ENCODE measurements at regions not wholly inside any gene's neighbourhood (a gene's known extent, or its start where the extent isn't known, plus 50 kb on each side); places are given as distances from the start of the nearest gene placed in this dataset.
A peak's percentile ranks its signal among the peaks of the same experiment; 100 is the strongest.

- no peak overlapping the region for H3K4me3 Mint-ChIP-seq
- no peak for DNase-seq (ENCODE audit: low spot score)
These were observed 67.7 kb downstream of the PDCL3 start for GRCh38 chr2:100630473-100630977.

GRCh38 chr2:100632037-100632436 is 69.2 kb downstream of the PDCL3 start:
- Histone ChIP-seq H3K9ac (no peak overlapping the region), H2AFZ (replicated peaks) (no peak overlapping the region), H4K20me1 (ENCODE audit: low read depth) (no peaks in the 10 kb centered on the region), H3F3A (ENCODE audit: low read depth) (no peaks in the 10 kb centered on the region), H3K4me2 (no peak overlapping the region), H3K36me3 (no peaks in the 10 kb centered on the region), H3K9me3 (ENCODE audit: low read depth) (no peaks in the 10 kb centered on the region), H3K4me1 (no peaks in the 10 kb centered on the region), H3K27me3 (no peaks in the 10 kb centered on the region), H3K79me2 (ENCODE audit: low read depth) (no peaks in the 10 kb centered on the region), H3K27ac (no peak overlapping the region), H3K4me3 (no peak overlapping the region)
- no peaks in the 10 kb centered on the region for H3K9me3 Mint-ChIP-seq
- H3K36me3 Mint-ChIP-seq = no peaks in the 10 kb centered on the region
- DNase-seq (ENCODE audit: low spot score) = no peak
- H3K4me3 Mint-ChIP-seq = no peak overlapping the region
- no peak overlapping the region for H3K27ac Mint-ChIP-seq
- no peak for TF ChIP-seq EZH2 (IDR thresholded peaks at IDR 0.05)
- no peak for TF ChIP-seq EZH2phosphoT487 (IDR thresholded peaks at IDR 0.05)
- no peak for TF ChIP-seq CTCF (IDR thresholded peaks at IDR 0.05)
- peaks cover 4% of the 10 kb centered on the region for H3K4me1 Mint-ChIP-seq
- H3K27me3 Mint-ChIP-seq (ENCODE audit: insufficient read depth, low read depth) = peaks cover 3% of the 10 kb centered on the region

More at GRCh38 chr2:100630473-100630977, 67.7 kb downstream of the PDCL3 start:
- H3F3A ChIP-seq (ENCODE audit: low read depth) = no peaks in the 10 kb centered on the region
- H3K27me3 ChIP-seq = no peaks in the 10 kb centered on the region
- H3K4me3 ChIP-seq = no peak overlapping the region
- Mint-ChIP-seq H3K4me1 (peaks cover 4% of the 10 kb centered on the region), H3K36me3 (no peaks in the 10 kb centered on the region), H3K27ac (no peak overlapping the region), H3K27me3 (ENCODE audit: insufficient read depth, low read depth) (peaks cover 10% of the 10 kb centered on the region), H3K9me3 (no peaks in the 10 kb centered on the region)
- H3K9me3 ChIP-seq (ENCODE audit: low read depth) = no peaks in the 10 kb centered on the region
- no peak overlapping the region for H3K4me2 ChIP-seq
- H4K20me1 ChIP-seq (ENCODE audit: low read depth) = no peaks in the 10 kb centered on the region
- H3K79me2 ChIP-seq (ENCODE audit: low read depth) = no peaks in the 10 kb centered on the region
- H3K27ac ChIP-seq = no peak overlapping the region
- H3K4me1 ChIP-seq = no peaks in the 10 kb centered on the region
- H3K36me3 ChIP-seq = no peaks in the 10 kb centered on the region
- TF ChIP-seq CTCF (IDR thresholded peaks at IDR 0.05) (no peak), EZH2phosphoT487 (IDR thresholded peaks at IDR 0.05) (no peak), EZH2 (IDR thresholded peaks at IDR 0.05) (no peak)
- no peak overlapping the region for H2AFZ ChIP-seq (replicated peaks)
- H3K9ac ChIP-seq = no peak overlapping the region

- Mint-ChIP-seq H3K27ac (no peak overlapping the region), H3K4me3 (no peak overlapping the region), H3K9me3 (no peaks in the 10 kb centered on the region), H3K36me3 (no peaks in the 10 kb centered on the region), H3K27me3 (ENCODE audit: insufficient read depth, low read depth) (peaks cover 3% of the 10 kb centered on the region), H3K4me1 (peaks cover 4% of the 10 kb centered on the region)
- no peaks in the 10 kb centered on the region for H3K4me1 ChIP-seq
- no peak overlapping the region for H3K9ac ChIP-seq
- H3K36me3 ChIP-seq = no peaks in the 10 kb centered on the region
- no peak overlapping the region for H3K4me2 ChIP-seq
- no peaks in the 10 kb centered on the region for H3K9me3 ChIP-seq (ENCODE audit: low read depth)
- H3K79me2 ChIP-seq (ENCODE audit: low read depth) = no peaks in the 10 kb centered on the region
- no peaks in the 10 kb centered on the region for H3K27me3 ChIP-seq
- no peak overlapping the region for H3K27ac ChIP-seq
- H3F3A ChIP-seq (ENCODE audit: low read depth) = no peaks in the 10 kb centered on the region
- TF ChIP-seq EZH2phosphoT487 (IDR thresholded peaks at IDR 0.05) (no peak), CTCF (IDR thresholded peaks at IDR 0.05) (peak; percentile 25)
- no peaks in the 10 kb centered on the region for H4K20me1 ChIP-seq (ENCODE audit: low read depth)
- H3K4me3 ChIP-seq = no peak overlapping the region
- no peak overlapping the region for H2AFZ ChIP-seq (replicated peaks)
- no peak for DNase-seq (ENCODE audit: low spot score)
These were observed 70.0 kb downstream of the PDCL3 start for GRCh38 chr2:100632759-100633158.
